ENCODE measurements at regions not wholly inside any gene's neighbourhood (a gene's known extent, or its start where the extent isn't known, plus 50 kb on each side); places are given as distances from the start of the nearest gene placed in this dataset.

DNA sequence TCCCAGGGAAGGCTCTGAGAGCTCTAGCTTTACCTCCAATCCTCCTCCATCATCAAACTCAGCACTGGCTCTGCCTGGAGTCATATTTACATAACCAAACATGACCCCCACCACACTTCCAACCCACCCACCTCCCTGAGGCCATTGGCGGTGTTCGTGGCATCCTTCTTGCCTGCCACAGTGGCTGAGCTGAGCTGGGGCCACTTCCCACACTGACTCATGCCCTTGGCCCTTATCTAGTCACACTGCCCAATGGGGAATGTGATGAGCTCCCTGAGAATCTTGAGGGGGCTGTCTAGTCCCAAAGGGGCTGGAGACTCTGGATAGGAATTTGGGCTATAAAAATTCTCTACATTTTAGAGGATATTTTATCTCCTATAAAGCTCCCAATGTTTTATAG, 230.9 kb upstream of the IRF2BP2 start:
- intact Hi-C loops (cut with DNase I), result loop anchor here in 1 of 4 donors (10.0 kb wide), 1 partner anchor 116 kb away; no protein-coding TSS in a partner anchor
- Histone ChIP-seq H3K27ac (ENCODE audit: low read length) (no peak overlapping the region), H3K4me3 (ENCODE audit: low read length) (no peak overlapping the region), H3K4me1 (ENCODE audit: control insufficient read depth, insufficient read depth, low read length) (peaks cover 6% of the 10 kb centered on the region), H3K27me3 (ENCODE audit: control insufficient read depth, insufficient read depth) (no peaks in the 10 kb centered on the region), H3K9me3 (ENCODE audit: control insufficient read depth, low read length) (no peaks in the 10 kb centered on the region)
- WGBS, result 87% methylated on average over 2 of the region's 2 CpGs
- ATAC-seq (no peak), DNase-seq (no peak)

DNA sequence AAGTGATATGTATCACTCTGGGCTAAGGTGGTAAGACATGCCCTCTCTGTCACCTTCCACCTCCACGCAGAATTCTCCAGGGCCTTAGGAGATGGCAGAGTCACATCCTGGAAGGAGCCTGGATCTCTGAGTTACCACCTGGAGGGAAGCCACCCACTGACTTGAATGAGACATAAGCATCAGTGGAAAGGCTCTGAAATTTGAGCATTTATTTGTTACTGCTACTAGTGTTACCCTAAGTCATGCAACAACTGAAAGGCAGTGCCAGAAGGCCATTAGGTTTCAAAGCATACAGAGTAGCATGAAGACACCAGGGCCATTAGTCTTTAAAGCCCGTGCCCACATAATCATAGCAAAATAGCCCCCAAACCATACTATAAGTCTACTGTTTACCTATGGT, 230.3 kb upstream of the IRF2BP2 start:
- DNase-seq (no peak), ATAC-seq (no peak)
- Histone ChIP-seq H3K9me3 (ENCODE audit: control insufficient read depth, low read length) (no peaks in the 10 kb centered on the region), H3K27ac (ENCODE audit: low read length) (no peak overlapping the region), H3K4me1 (ENCODE audit: control insufficient read depth, insufficient read depth, low read length) (peaks cover 6% of the 10 kb centered on the region), H3K27me3 (ENCODE audit: control insufficient read depth, insufficient read depth) (no peaks in the 10 kb centered on the region), H3K4me3 (ENCODE audit: low read length) (no peak overlapping the region)
- 97% methylated on average over 2 of the region's 2 CpGs for WGBS
- intact Hi-C loops (cut with DNase I), result loop anchor here in 1 of 4 donors (10.0 kb wide), 1 partner anchor 115 kb away; no protein-coding TSS in a partner anchor

DNA sequence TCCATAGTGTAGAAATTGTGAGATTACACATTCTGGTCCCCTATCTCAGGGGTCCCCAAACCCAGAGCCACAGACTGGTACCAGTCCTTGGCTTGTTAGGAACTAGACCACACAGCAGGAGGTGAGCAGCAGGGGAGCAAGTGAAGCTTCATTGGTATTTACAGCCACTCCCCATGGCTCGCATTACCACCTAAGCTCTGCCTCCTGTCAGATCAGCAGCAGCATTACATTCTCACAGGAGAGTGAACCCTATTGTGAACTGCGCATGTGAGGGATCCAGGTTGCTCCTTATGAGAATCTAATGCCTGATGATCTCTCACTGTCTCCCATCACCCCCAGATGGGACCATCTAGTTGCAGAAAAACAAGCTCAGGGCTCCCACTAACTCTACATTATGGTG, 229.7 kb upstream of the IRF2BP2 start:
- intact Hi-C loops (cut with DNase I), result loop anchor here in 1 of 4 donors (10.0 kb wide), 1 partner anchor 115 kb away; no protein-coding TSS in a partner anchor
- ATAC-seq (no peak), DNase-seq (no peak)
- Histone ChIP-seq H3K4me3 (ENCODE audit: low read length) (no peak overlapping the region), H3K27ac (ENCODE audit: low read length) (no peak overlapping the region), H3K4me1 (ENCODE audit: control insufficient read depth, insufficient read depth, low read length) (peaks cover 6% of the 10 kb centered on the region), H3K27me3 (ENCODE audit: control insufficient read depth, insufficient read depth) (no peaks in the 10 kb centered on the region), H3K9me3 (ENCODE audit: control insufficient read depth, low read length) (no peaks in the 10 kb centered on the region)
- WGBS, result 99% methylated on average over 2 of the region's 2 CpGs

- Histone ChIP-seq H3K9me3 (ENCODE audit: control insufficient read depth, low read length) (no peaks in the 10 kb centered on the region), H3K27ac (ENCODE audit: low read length) (no peak overlapping the region), H3K4me1 (ENCODE audit: control insufficient read depth, insufficient read depth, low read length) (peaks cover 6% of the 10 kb centered on the region), H3K27me3 (ENCODE audit: control insufficient read depth, insufficient read depth) (no peaks in the 10 kb centered on the region), H3K4me3 (ENCODE audit: low read length) (no peak overlapping the region)
- 86% methylated on average over 1 of the region's 1 CpG for WGBS
- DNase-seq (no peak), ATAC-seq (no peak)
- intact Hi-C loops (cut with DNase I), result no loop called here
Measured at GRCh38 chr1:234838820-234839219, 228.8 kb upstream of the IRF2BP2 start.

DNA sequence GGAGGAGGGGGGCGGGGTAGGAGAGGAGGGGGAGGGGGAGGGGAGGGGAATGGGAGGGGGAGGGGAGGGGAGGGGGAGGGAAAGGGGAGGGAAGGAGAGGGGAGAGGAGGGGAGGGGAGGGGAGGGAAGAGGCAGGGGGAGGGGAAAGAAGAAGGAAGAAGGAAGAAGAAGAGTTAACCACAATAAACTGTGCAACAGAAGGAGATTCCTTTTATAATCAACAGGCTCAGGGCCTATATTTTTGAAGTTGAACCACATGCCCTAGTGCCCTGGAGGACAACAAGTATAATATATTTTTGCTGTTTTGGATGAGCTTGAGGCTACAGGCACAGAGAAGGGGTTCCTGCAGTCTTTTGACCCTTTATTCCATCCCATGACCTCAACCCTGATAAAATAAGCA, 228.2 kb upstream of the IRF2BP2 start:
- no peak overlapping the region for H3K27ac ChIP-seq (ENCODE audit: low read length)
- intact Hi-C loops (cut with DNase I), result no loop called here
- no CpG with 5 or more reads among the region's 1 CpG for WGBS
- no peak for ATAC-seq
- H3K27me3 ChIP-seq (ENCODE audit: control insufficient read depth, insufficient read depth), result no peaks in the 10 kb centered on the region
- H3K4me3 ChIP-seq (ENCODE audit: low read length), result no peak overlapping the region
- no peaks in the 10 kb centered on the region for H3K9me3 ChIP-seq (ENCODE audit: control insufficient read depth, low read length)
- no peak for DNase-seq
- peaks cover 6% of the 10 kb centered on the region for H3K4me1 ChIP-seq (ENCODE audit: control insufficient read depth, insufficient read depth, low read length)

- peaks cover 4% of the 10 kb centered on the region for H3K4me1 ChIP-seq (ENCODE audit: control insufficient read depth, insufficient read depth, low read length)
- no peaks in the 10 kb centered on the region for H3K27me3 ChIP-seq (ENCODE audit: control insufficient read depth, insufficient read depth)
- H3K4me3 ChIP-seq (ENCODE audit: low read length), result no peak overlapping the region
- ATAC-seq (no peak), DNase-seq (no peak)
- H3K9me3 ChIP-seq (ENCODE audit: control insufficient read depth, low read length), result no peaks in the 10 kb centered on the region
- H3K27ac ChIP-seq (ENCODE audit: low read length), result no peak overlapping the region
- intact Hi-C loops (cut with DNase I), result no loop called here
Measured at GRCh38 chr1:234837713-234838112, 227.7 kb upstream of the IRF2BP2 start.

GRCh38 chr1:234836776-234837357, 226.9 kb upstream of the IRF2BP2 start:
- DNase-seq (no peak), ATAC-seq (no peak)
- 63% methylated on average over 8 of the region's 8 CpGs for WGBS
- H3K9me3 ChIP-seq (ENCODE audit: control insufficient read depth, low read length), result no peaks in the 10 kb centered on the region
- H3K4me1 ChIP-seq (ENCODE audit: control insufficient read depth, insufficient read depth, low read length), result no peaks in the 10 kb centered on the region
- H3K27me3 ChIP-seq (ENCODE audit: control insufficient read depth, insufficient read depth), result no peaks in the 10 kb centered on the region
- no peak overlapping the region for H3K4me3 ChIP-seq (ENCODE audit: low read length)
- intact Hi-C loops (cut with DNase I), result no loop called here
- no peak overlapping the region for H3K27ac ChIP-seq (ENCODE audit: low read length)

DNA sequence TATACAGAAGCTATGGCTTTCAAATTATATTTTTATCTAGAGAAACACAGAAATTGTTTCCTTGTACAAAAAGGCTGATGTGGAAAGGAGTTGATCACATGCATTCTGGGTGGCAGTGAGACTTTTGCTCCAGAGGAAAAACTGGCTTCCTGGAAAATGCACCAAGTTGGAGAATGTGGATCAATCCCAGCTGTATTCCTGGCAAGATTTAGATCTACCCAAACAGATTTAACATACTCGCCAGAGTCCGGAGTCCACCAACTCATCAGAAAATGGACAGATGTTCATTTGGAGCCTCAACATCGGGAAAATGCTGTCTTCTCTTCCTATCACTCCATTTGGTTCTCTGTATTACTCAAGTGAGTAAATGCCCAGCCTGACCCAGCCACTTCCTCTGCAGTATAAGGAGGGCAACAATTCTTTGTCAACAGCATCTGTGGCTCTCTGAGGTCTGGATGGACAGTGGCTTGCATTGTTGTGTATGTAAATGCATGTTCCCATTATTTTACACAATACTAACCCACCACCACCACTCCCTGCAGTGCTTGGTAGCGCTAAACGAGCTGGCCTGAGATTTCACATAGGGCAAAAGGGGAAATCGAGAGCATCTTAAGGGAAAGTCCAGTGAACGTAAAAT, 226.2 kb upstream of the IRF2BP2 start:
- DNase-seq (no peak), ATAC-seq (no peak)
- Histone ChIP-seq H3K4me3 (ENCODE audit: low read length) (no peak overlapping the region), H3K27me3 (ENCODE audit: control insufficient read depth, insufficient read depth) (no peaks in the 10 kb centered on the region), H3K4me1 (ENCODE audit: control insufficient read depth, insufficient read depth, low read length) (no peaks in the 10 kb centered on the region), H3K27ac (ENCODE audit: low read length) (no peak overlapping the region), H3K9me3 (ENCODE audit: control insufficient read depth, low read length) (no peaks in the 10 kb centered on the region)
- WGBS, result 88% methylated on average over 7 of the region's 7 CpGs
- intact Hi-C loops (cut with DNase I), result no loop called here

- WGBS, result 44% methylated on average over 2 of the region's 2 CpGs
- Histone ChIP-seq H3K9me3 (ENCODE audit: control insufficient read depth, low read length) (no peaks in the 10 kb centered on the region), H3K27me3 (ENCODE audit: control insufficient read depth, insufficient read depth) (no peaks in the 10 kb centered on the region), H3K4me1 (ENCODE audit: control insufficient read depth, insufficient read depth, low read length) (no peaks in the 10 kb centered on the region), H3K27ac (ENCODE audit: low read length) (no peak overlapping the region), H3K4me3 (ENCODE audit: low read length) (no peak overlapping the region)
- intact Hi-C loops (cut with DNase I), result no loop called here
- no peak for DNase-seq
- ATAC-seq, result no peak
Measured at GRCh38 chr1:234835239-234835638, 225.3 kb upstream of the IRF2BP2 start.

GRCh38 chr1:234833646-234834045, 223.7 kb upstream of the IRF2BP2 start:
- no peaks in the 10 kb centered on the region for H3K4me1 ChIP-seq (ENCODE audit: control insufficient read depth, insufficient read depth, low read length)
- ATAC-seq, result no peak

GRCh38 chr1:234833118-234833517, 223.1 kb upstream of the IRF2BP2 start:
- no peaks in the 10 kb centered on the region for H3K27me3 ChIP-seq (ENCODE audit: control insufficient read depth, insufficient read depth)
- ATAC-seq, result no peak
- no peaks in the 10 kb centered on the region for H3K4me1 ChIP-seq (ENCODE audit: control insufficient read depth, insufficient read depth, low read length)
- H3K9me3 ChIP-seq (ENCODE audit: control insufficient read depth, low read length), result no peaks in the 10 kb centered on the region
- WGBS, result 97% methylated on average over 4 of the region's 4 CpGs
- intact Hi-C loops (cut with DNase I), result no loop called here
- H3K27ac ChIP-seq (ENCODE audit: low read length), result no peak overlapping the region
- no peak overlapping the region for H3K4me3 ChIP-seq (ENCODE audit: low read length)
- no peak for DNase-seq

More at GRCh38 chr1:234833646-234834045, 223.7 kb upstream of the IRF2BP2 start:
- DNase-seq, result no peak
- intact Hi-C loops (cut with DNase I), result no loop called here
- H3K27me3 ChIP-seq (ENCODE audit: control insufficient read depth, insufficient read depth), result no peaks in the 10 kb centered on the region
- 90% methylated on average over 4 of the region's 4 CpGs for WGBS
- no peaks in the 10 kb centered on the region for H3K9me3 ChIP-seq (ENCODE audit: control insufficient read depth, low read length)
- no peak overlapping the region for H3K4me3 ChIP-seq (ENCODE audit: low read length)
- H3K27ac ChIP-seq (ENCODE audit: low read length), result no peak overlapping the region

All from right cardiac atrium (tissue), 5 donors.